ENCODE measurements at regions not wholly inside any gene's neighbourhood (a gene's known extent, or its start where the extent isn't known, plus 50 kb on each side); places are given as distances from the start of the nearest gene placed in this dataset.

DNA sequence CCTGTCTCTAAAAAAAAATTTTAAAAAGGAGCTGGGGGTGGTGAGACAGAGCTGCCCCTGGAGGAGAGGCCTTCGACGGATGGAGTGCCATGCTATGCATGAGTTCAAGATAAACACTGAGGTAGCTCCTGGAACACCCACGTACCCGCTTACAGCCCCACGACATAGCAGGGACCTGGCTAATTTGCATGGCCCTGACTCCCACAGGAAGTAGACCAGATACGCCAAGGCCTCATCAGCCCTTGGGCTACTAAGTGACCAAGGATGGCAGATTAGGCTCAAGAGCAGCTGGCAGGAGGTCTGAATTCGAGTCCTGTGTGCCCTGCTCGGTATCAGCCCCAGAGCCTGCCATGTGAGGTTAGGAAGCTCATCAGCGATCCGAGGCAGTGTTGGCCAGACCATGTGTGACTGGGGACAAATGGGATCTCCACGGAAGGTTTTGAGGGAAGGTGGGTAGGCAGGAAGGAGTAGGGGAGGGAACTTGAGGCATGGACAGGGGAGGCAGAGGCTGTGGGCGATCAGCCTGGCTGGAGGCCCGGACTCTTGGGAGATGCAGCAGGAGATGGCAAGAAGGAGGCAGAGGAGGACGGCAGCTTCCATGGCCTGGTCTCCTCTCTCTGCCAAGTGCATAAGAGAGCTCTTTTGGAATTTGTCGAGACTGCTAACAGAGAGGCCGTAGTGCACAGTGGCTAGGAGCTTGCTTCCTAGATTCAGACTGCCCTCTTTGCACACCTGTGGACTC lies 218.3 kb downstream of the GLI2 start:
- DNase-seq: no peak
- no peaks in the 10 kb centered on the region for H3K9me3 Mint-ChIP-seq
- no peak overlapping the region for H3K4me3 Mint-ChIP-seq
- CTCF ChIA-PET: no interaction called here
- peaks cover 4% of the 10 kb centered on the region for H3K4me1 Mint-ChIP-seq
- H3K27ac Mint-ChIP-seq: no peak overlapping the region
- H3K36me3 Mint-ChIP-seq (ENCODE audit: low read depth): no peaks in the 10 kb centered on the region
- no peaks in the 10 kb centered on the region for H3K27me3 Mint-ChIP-seq
- POLR2A ChIA-PET: no interaction called here

DNA sequence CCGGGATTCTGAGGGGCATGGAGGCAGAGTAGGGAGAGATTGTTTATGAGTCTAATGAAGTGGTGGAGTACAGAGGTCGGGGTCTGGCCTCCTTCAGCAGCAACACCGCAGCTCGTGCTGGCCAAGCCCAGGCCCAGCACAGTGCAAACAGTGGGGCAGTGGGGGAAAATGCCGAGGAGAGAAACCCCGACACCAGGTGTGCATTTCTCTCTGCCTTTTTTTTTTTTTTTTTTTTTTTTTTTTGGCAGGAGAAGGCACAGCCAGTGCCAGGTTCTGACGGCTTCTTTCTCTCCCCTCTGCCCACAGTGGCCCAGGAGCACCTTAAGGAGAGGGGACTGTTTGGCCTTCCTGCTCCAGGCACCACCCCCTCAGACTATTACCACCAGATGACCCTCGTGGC lies 219.3 kb downstream of the GLI2 start:
- POLR2A ChIA-PET: no interaction called here
- H3K4me1 Mint-ChIP-seq: peaks cover 2% of the 10 kb centered on the region
- no peak overlapping the region for H3K4me3 Mint-ChIP-seq
- H3K9me3 Mint-ChIP-seq: no peaks in the 10 kb centered on the region
- CTCF ChIA-PET: no interaction called here
- no peak overlapping the region for H3K27ac Mint-ChIP-seq
- H3K36me3 Mint-ChIP-seq (ENCODE audit: low read depth): no peaks in the 10 kb centered on the region
- H3K27me3 Mint-ChIP-seq: no peaks in the 10 kb centered on the region
- DNase-seq: no peak

DNA sequence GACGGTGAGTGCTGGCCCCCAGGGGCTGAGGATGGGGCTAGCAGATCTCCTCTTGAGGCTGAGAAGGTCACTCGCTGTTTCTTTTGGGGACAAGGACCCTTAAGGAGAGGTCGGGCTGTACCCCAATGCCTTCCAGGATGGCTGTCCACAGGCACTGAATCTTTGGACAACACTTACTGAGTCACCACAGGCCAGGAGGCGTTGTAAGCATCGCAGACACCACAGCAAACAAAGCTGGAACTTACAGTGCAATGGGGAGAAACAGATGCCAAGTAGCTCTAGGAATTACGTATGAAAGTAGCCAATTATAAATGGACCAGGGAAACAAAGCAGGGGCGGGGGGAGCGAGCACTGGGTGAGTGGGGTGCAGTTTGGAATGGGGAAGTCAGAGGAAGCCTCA lies 219.8 kb downstream of the GLI2 start:
- H3K27me3 Mint-ChIP-seq: no peaks in the 10 kb centered on the region
- no peaks in the 10 kb centered on the region for H3K9me3 Mint-ChIP-seq
- H3K4me1 Mint-ChIP-seq: peaks cover under 1% of the 10 kb centered on the region
- H3K27ac Mint-ChIP-seq: no peak overlapping the region
- CTCF ChIA-PET: no interaction called here
- no peak for DNase-seq
- POLR2A ChIA-PET: no interaction called here
- H3K36me3 Mint-ChIP-seq (ENCODE audit: low read depth): no peaks in the 10 kb centered on the region
- H3K4me3 Mint-ChIP-seq: no peak overlapping the region

DNA sequence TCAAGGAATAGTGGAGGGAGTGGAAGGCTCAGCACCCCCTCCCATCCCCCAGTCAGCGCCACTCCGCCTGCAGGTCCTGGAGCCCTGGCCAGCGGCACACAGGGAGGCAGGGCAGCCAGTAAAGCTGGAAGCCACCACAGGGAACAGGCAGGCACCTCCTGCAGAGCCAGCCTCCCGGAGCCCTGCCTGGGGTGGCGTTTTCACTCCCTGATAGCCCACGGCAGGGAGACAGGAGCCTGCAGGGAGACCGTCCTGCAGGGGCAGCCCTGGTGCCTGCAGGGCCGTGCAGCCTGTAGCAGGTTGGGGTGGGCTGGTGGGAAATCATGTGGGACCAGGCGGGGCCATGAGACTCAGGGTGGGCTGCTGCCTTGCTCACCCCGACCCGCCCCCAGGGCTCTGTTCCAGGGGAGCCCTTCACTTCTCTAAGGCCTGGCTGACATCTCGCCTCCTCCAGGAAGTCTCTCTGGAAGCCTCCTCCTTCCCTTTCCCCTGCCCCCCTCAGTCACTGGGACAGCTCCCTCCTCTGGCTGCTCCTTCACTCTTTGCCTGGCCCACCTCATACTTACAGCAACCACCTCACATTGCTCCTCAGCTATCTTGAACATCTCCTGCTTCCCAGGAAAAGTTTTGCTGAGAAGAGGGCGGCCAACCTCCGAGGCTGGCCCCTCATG lies 221.0 kb downstream of the GLI2 start:
- H3K4me1 Mint-ChIP-seq: no peaks in the 10 kb centered on the region
- H3K27ac Mint-ChIP-seq: no peak overlapping the region
- POLR2A ChIA-PET: no interaction called here
- H3K4me3 Mint-ChIP-seq: no peak overlapping the region
- CTCF ChIA-PET: no interaction called here
- H3K9me3 Mint-ChIP-seq: no peaks in the 10 kb centered on the region
- no peaks in the 10 kb centered on the region for H3K36me3 Mint-ChIP-seq (ENCODE audit: low read depth)
- no peaks in the 10 kb centered on the region for H3K27me3 Mint-ChIP-seq
- no peak for DNase-seq

DNA sequence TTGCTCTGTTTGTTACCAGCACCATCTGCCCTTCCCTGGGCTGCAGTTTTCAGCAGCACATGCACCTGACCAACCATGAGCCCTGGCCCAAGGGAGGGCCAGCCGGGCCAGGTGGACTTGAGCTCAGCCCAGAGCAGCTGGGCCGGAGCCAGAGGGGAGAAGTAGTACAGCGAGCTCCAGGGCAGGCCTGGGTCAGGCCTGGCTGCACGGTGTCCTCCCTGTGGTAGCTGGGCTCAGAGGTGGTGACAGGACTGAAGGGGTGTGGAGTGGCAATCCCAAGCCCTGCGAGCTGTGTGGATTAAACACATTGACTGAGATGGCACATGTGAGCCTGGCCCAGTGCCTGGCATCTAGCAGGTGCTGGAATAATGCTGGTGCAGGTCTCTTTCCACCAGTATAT lies 222.2 kb downstream of the GLI2 start:
- Mint-ChIP-seq H3K4me3 (no peak overlapping the region), H3K27ac (no peak overlapping the region), H3K36me3 (ENCODE audit: low read depth) (no peaks in the 10 kb centered on the region), H3K9me3 (no peaks in the 10 kb centered on the region), H3K27me3 (no peaks in the 10 kb centered on the region), H3K4me1 (no peaks in the 10 kb centered on the region)
- no peak for DNase-seq
- POLR2A ChIA-PET: no interaction called here
- CTCF ChIA-PET: no interaction called here

DNA sequence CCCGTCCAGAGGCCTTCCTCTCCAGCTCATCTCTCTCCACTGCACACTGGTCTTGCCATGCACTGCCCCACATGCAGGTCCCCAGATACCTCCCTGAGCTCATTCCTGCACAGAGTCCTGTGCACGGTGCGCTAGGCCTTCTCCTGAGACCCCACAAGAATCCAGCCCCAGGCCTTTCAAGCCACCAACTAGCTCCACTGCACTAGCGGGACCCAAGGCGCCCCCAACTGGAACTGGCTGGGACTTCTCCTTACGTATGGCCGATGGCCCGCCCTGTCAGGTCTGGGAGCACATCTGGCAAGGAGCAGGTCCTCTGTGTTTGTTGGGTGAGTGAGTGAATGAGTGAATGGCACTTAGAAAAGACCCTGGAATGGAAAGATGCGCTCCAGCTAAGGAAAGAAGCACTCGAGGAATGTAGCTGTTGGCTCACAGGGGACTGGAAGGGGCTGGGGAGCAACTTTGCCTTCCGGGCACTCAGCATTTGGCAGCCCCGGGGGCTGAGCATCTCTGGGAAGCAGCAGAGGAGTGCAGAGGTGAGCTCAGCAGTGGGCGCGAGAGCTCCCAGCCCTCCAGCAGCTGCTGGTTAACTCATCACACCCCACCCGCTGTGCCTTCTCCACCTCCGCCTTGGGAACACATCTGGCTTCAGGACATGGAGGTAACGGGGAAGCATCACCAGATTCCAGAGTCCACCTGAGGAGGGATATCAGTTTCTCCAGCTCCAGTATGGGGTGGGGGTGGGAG lies 223.1 kb downstream of the GLI2 start:
- Mint-ChIP-seq H3K4me3 (no peak overlapping the region), H3K27me3 (no peaks in the 10 kb centered on the region), H3K36me3 (ENCODE audit: low read depth) (no peaks in the 10 kb centered on the region), H3K27ac (no peak overlapping the region), H3K4me1 (no peaks in the 10 kb centered on the region), H3K9me3 (no peaks in the 10 kb centered on the region)
- CTCF ChIA-PET: no interaction called here
- no peak for DNase-seq
- POLR2A ChIA-PET: no interaction called here

DNA sequence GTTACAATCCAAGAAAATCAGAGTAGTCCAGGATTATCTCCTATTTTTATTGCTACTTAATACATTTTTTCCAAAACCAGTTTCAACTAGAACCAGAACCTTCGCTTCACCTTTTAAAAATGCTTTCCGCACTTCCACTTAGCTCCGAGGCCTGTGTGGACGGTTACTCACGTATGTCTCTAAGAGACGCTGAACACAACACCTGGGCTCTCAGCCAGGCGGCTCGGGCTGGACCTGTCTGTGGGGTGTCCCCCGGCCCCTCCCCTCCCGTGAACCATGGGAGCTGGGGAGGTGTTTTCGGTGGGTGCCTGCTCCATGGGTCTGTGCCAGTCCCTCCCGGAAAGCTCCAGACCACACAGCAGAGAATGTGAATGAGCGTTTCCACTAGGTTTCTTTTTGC lies 223.8 kb downstream of the GLI2 start:
- Mint-ChIP-seq H3K9me3 (no peaks in the 10 kb centered on the region), H3K4me1 (no peaks in the 10 kb centered on the region), H3K27ac (no peak overlapping the region), H3K27me3 (no peaks in the 10 kb centered on the region), H3K4me3 (no peak overlapping the region), H3K36me3 (ENCODE audit: low read depth) (no peaks in the 10 kb centered on the region)
- ChIA-PET CTCF (no interaction called here), POLR2A (no interaction called here)
- DNase-seq: no peak

DNA sequence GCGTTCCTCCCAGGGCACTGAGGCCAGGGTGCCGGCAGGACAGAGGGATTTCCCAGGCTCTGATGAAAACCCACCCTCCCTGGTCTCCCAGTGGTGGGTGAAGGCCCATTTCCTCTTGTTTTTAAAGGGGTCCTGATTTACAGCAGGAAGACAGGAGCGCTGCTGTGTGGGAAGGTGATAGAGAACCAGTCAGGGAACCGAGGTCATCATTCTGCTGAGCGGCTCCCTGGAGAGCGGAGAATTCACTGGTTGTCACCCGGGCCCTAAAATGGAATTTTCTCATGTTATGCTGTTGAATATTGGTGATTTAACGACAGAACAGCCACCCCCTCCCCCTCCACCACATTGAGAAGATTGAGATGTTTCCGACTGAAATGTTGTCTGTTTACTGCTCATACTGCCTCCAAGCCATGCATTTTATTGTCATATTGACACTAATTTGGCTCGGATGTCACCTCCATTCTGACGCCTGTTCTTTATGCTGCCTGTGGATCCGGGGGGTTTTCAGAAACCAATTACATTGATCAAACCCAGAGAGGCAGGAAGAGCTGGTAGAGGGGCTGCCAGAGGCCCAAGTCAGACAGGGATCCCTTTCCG lies 225.2 kb downstream of the GLI2 start:
- Mint-ChIP-seq H3K27ac (no peak overlapping the region), H3K9me3 (no peaks in the 10 kb centered on the region), H3K4me1 (no peaks in the 10 kb centered on the region), H3K36me3 (ENCODE audit: low read depth) (no peaks in the 10 kb centered on the region), H3K27me3 (no peaks in the 10 kb centered on the region), H3K4me3 (no peak overlapping the region)
- ChIA-PET POLR2A (no interaction called here), CTCF (no interaction called here)
- no peak for DNase-seq

DNA sequence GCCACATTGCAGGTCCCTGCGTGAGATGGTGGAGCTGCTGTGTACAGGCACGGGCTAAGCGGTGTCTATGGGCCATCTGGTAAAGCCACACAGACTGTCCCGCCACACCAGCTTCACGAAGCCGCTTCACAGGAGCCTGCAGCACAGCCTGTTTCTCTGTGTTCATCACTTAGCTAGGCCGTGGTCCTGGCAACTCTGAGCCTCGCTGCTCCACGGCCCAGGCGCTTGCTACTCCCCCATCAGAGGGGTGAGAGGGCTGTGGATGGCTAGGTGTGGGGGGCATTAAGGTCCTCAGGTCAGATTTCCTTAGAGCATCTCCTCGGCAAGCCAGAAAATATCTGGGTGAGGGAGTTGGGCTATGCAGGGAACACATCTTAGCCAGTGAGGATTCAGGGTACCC lies 225.7 kb downstream of the GLI2 start:
- no peak overlapping the region for H3K27ac Mint-ChIP-seq
- H3K4me1 Mint-ChIP-seq: no peaks in the 10 kb centered on the region
- no peaks in the 10 kb centered on the region for H3K36me3 Mint-ChIP-seq (ENCODE audit: low read depth)
- no peaks in the 10 kb centered on the region for H3K27me3 Mint-ChIP-seq
- POLR2A ChIA-PET: no interaction called here
- no peak overlapping the region for H3K4me3 Mint-ChIP-seq
- CTCF ChIA-PET: no interaction called here
- DNase-seq: no peak
- no peaks in the 10 kb centered on the region for H3K9me3 Mint-ChIP-seq

DNA sequence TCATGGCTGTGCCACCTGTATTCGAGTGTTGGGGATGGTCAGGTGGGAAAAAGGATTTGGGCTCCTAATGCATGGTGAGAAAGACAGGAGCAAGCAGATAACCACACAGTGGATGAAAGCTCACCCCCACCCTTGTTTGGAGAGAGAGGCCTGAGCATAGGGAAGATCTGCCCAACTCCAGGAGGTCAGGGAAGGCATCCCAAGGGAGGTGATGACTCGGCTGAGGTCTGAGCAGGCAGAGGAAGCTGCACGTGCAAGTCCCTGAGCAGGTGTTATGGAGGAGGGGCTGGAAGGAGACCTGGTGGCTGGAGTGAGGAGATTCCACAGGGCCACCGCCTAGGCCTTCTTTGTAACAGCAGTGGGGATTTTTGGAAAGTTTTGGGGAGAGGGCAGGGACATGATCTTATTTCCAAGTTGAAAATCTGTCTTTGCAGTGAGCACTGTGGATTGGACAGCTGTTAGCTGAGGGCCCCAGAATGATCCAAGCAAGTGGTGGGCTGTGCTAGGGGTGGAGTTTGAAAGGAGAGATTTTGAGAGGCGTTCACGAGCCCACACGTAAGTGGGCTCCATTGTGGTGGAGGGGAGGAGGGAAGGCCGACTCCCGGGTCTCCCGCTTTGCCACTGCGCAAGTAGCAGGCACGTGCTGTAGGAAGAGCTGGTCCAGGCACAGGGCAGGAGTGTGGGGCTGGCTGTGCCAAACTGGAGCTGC lies 228.5 kb downstream of the GLI2 start:
- CTCF ChIA-PET: no interaction called here
- H3K27me3 Mint-ChIP-seq: no peaks in the 10 kb centered on the region
- DNase-seq: no peak
- H3K36me3 Mint-ChIP-seq (ENCODE audit: low read depth): no peaks in the 10 kb centered on the region
- no peaks in the 10 kb centered on the region for H3K9me3 Mint-ChIP-seq
- POLR2A ChIA-PET: no interaction called here
- H3K4me3 Mint-ChIP-seq: no peak overlapping the region
- no peak overlapping the region for H3K27ac Mint-ChIP-seq
- no peaks in the 10 kb centered on the region for H3K4me1 Mint-ChIP-seq

DNA sequence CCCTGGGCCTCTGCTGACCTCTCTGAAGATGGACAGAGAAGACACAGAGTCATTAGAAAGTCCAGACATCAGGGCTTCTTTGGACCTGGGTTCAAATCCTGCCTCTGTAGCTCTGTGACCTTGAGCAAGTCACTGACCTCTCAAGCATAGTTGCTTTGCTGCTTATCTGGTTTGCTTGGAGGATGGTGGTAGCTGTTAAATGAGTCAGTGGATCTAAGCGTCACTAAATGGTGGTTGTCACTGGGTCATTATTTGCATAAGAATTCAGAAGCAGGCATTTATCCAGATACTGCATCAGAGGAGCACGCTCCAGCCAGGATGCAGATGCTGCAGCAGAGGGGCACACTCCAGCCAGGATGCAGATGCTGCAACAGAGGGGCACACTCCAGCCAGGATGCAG lies 229.2 kb downstream of the GLI2 start:
- Mint-ChIP-seq H3K9me3 (no peaks in the 10 kb centered on the region), H3K27me3 (no peaks in the 10 kb centered on the region), H3K36me3 (ENCODE audit: low read depth) (no peaks in the 10 kb centered on the region), H3K4me1 (no peaks in the 10 kb centered on the region), H3K4me3 (no peak overlapping the region), H3K27ac (no peak overlapping the region)
- ChIA-PET CTCF (no interaction called here), POLR2A (no interaction called here)
- DNase-seq: no peak

DNA sequence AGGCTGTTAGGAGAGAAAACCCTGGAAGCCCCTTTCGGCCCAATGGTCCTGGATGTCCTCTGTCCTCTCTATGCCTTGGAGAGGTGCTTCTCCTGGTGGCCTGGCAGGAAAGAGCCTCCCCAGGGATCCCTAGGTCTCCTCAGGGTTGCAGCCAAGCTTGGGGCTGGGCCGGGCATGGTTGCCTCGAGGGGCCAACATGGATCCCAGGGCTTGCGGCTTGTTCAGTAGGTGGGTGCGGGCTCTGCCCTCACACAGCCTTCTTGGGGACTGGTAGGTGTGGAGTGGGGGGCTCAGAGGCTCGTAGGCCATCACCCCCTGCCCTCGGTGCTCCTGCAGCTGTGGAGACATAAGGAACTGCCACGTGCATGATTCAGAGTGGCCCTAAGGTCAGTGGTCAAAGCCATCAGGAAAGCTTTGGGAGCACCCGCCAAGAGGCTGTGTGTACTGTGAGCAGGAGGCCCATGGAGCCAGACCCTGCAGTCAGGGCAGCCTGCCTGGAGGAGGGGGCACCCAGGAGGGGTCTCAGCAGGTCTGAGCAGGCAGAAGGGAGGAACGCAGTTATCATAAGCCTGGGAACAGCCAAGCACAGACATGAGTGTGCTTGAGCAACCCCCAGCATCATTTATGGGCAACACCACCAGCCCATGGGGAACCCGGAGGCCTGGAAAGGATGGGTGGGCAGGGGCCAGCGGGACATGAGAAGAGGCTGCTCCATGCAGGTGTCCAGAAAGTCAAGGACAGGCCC lies 231.0 kb downstream of the GLI2 start:
- Mint-ChIP-seq H3K27me3 (no peaks in the 10 kb centered on the region), H3K9me3 (no peaks in the 10 kb centered on the region), H3K36me3 (ENCODE audit: low read depth) (no peaks in the 10 kb centered on the region), H3K27ac (no peak overlapping the region), H3K4me1 (no peaks in the 10 kb centered on the region), H3K4me3 (no peak overlapping the region)
- CTCF ChIA-PET: no interaction called here
- POLR2A ChIA-PET: no interaction called here
- no peak for DNase-seq
